Retinal pigment epithelial cell (primary cell): ENCODE measurements at regions not wholly inside any gene's neighbourhood (a gene's known extent, or its start where the extent isn't known, plus 50 kb on each side); places are given as distances from the start of the nearest gene placed in this dataset.

Experiments
- DNase-seq: peaks from one replicate; pipeline ENCODE4 v3.0.0-alpha.2; 2010; ENCODE audit warnings: low read depth
- H3K4me3 ChIP-seq: 2 replicates; pipeline ENCODE4 v1.5.1; 2011; ENCODE audit warnings: mild to moderate bottlenecking, low read length, control low read depth, moderate library complexity
- TF ChIP-seq, protein P1 (sequence below): conservative IDR thresholded peaks from 2 replicates; pipeline ENCODE4 v1.5.1; 2011; ENCODE audit warnings: low read depth, low read length, control low read depth, inconsistent platforms

GRCh38 chr15:62406305-62406891, 241.3 kb upstream of the C2CD4B start:
- no peak for DNase-seq
- no peak overlapping the region for H3K4me3 ChIP-seq
- TF ChIP-seq, protein P1, sequence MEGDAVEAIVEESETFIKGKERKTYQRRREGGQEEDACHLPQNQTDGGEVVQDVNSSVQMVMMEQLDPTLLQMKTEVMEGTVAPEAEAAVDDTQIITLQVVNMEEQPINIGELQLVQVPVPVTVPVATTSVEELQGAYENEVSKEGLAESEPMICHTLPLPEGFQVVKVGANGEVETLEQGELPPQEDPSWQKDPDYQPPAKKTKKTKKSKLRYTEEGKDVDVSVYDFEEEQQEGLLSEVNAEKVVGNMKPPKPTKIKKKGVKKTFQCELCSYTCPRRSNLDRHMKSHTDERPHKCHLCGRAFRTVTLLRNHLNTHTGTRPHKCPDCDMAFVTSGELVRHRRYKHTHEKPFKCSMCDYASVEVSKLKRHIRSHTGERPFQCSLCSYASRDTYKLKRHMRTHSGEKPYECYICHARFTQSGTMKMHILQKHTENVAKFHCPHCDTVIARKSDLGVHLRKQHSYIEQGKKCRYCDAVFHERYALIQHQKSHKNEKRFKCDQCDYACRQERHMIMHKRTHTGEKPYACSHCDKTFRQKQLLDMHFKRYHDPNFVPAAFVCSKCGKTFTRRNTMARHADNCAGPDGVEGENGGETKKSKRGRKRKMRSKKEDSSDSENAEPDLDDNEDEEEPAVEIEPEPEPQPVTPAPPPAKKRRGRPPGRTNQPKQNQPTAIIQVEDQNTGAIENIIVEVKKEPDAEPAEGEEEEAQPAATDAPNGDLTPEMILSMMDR: no peak

DNA sequence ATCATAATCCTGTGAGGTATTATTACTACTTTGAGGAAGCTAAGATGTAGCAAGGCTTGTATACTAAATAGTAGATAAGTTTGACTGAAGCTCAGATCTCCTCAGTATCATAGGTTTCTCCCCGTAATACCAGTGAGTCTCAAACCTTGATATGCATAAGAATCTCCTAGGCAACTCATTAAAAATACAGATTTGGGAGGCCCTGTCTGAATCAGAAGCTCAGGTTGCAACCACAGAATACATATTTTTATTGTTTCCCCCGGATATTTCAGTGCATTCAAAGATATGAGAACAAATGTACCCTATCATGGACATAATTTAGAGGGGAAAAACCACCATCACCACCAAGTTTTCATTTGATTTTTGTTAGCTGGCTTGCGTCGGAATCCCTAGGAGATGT, 242.1 kb upstream of the C2CD4B start:
- TF ChIP-seq, protein P1: no peak
- no peak for DNase-seq
- H3K4me3 ChIP-seq: no peak overlapping the region

DNA sequence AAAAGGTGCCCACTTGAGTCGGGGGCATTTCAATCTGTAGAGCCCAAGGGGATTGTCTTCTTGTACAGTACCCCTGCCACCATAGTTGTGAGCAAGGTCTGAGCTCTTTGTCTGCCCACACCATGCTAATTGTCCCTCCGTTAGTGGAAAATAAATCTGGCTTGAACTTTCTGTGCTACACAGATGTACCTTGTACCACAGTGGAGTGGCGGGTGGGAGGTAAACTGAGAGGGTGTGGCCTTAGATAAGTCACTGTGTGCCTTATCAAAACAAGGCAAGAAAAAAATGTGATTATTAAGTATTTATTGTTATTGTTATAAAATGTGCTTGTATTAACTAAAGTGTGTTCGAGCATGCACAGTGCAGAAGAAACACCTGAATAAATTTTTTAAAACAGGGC, 242.9 kb upstream of the C2CD4B start:
- TF ChIP-seq, protein P1: no peak
- H3K4me3 ChIP-seq: no peak overlapping the region
- no peak for DNase-seq

GRCh38 chr15:62409466-62409865, 244.4 kb upstream of the C2CD4B start:
- no peak for DNase-seq
- TF ChIP-seq, protein P1: no peak
- no peak overlapping the region for H3K4me3 ChIP-seq

DNA sequence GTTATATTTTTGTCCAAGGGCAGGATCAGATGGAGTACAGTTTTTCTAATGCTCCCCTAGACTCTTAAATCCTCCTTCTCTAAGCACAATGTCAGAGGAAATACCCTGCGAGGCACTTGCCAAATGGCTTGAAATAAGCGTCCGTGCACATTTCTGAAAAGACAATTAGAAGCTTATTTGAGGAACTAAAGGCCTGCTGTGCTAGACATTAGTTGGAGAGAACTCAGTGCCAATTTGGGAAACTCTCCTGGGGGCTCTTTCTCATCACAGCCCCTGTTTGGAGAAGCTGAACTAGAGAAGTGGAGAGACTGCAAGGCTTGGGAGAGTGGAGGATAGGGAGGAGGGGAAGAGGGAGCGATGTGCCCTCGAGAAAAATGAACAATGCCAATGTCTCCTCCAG, 247.6 kb upstream of the C2CD4B start:
- no peak for DNase-seq
- TF ChIP-seq, protein P1: no peak
- H3K4me3 ChIP-seq: no peak overlapping the region

DNA sequence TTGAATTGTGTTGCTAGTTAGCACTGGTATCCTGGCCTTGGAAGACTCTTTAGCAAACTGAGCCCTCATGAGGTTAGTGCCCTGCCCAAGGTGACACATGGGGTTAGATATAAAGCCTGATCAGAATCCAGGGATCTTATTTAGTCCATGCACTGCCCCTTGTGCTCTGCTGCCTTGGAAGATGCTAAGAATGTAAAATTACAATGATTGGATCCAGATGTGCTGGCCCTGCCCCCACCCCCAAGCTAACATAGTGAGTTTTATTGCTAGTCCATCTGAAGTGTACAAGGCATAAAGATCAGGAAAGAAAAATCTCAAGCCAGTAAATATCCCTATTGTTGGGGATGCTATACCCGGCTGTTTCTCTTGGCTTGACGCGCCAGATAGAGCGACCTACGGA, 248.1 kb upstream of the C2CD4B start:
- TF ChIP-seq, protein P1: no peak
- DNase-seq: no peak
- no peak overlapping the region for H3K4me3 ChIP-seq

DNA sequence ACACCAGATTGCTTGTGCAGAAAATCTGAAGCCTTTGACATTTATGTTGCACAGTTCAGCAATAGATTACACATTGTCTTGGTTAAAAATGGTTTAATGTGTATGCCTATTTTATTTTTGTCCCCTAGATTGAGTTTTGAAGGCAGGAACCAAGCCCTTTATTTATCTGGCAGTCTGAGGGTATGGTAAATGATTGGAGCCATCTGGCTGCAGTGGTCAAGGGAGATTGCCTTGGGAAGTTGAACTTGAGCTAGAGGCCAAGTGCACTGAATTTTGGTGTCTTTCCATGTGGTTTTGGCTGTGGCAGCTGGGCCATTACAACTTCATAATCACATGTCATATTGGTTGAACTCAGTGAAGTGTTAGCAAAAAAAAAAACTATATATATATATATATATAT, 248.7 kb upstream of the C2CD4B start:
- no peak for DNase-seq
- TF ChIP-seq, protein P1: no peak
- no peak overlapping the region for H3K4me3 ChIP-seq
